Retinal pigment epithelial cell (primary cell): ENCODE measurements at regions not wholly inside any gene's neighbourhood (a gene's known extent, or its start where the extent isn't known, plus 50 kb on each side); places are given as distances from the start of the nearest gene placed in this dataset.
"Not testable (repeated sequence)": the region's sequence is repeated elsewhere in the genome, so short reads cannot be mapped to it uniquely, and the experiment has no call there.

Source experiments
- DNase-seq: peaks from one replicate; pipeline ENCODE4 v3.0.0-alpha.2; 2010; ENCODE audit warnings: low read depth
- H3K4me3 ChIP-seq: 2 replicates; pipeline ENCODE4 v1.5.1; 2011; ENCODE audit warnings: mild to moderate bottlenecking, low read length, control low read depth, moderate library complexity
- CTCF ChIP-seq: conservative IDR thresholded peaks from 2 replicates; pipeline ENCODE4 v1.5.1; 2011; ENCODE audit warnings: low read depth, low read length, control low read depth, inconsistent platforms

DNA sequence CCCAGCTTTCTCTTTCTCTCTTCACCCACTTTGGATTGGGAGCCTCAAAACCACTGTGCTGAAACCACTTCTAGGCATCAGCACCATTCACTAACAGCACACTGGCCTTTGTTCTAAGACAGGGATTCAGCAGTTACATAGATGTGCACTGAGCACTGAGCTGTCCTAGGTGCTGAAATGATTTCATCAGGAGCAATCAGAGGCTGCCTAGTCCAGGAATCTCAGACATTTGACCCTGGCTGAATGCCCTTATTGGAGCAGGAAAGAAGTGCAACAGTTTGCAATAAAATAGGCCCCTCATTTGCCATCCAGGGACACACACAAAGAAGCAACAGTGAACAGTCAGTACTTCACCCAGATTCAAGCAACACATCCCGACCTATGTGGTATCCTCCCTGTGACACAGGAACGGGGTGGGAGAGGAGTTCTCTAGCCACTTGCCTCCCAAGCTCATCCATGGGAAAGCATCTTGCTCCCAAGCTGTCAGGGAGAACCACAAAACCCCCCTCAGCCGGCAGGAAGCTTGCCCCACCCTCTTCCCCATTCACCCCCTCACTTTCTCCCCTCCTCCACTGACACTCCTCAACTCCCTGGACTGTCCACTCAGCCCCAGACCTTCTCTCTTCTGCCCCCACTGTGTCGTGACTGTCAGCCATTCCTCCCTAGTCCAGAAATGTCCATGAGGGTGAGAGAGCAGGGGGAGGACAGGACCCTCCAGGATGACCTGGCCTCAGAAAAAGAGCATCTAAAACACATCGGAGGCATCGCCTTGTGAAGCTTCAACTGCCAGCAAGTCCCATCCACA, 304.4 kb downstream of the PREX1 start:
- TF ChIP-seq CTCF: no peak
- DNase-seq: peak; percentile 58
- no peak overlapping the region for H3K4me3 ChIP-seq

- no peak for TF ChIP-seq CTCF
- no peak for DNase-seq
- H3K4me3 ChIP-seq: no peak overlapping the region
Observed at GRCh38 chr20:48521121-48521520, 306.7 kb downstream of the PREX1 start.

- H3K4me3 ChIP-seq, DNase-seq: not testable (repeated sequence)
Observed at GRCh38 chr20:48516196-48516595, 311.6 kb downstream of the PREX1 start.

GRCh38 chr20:48514577-48514976, 313.2 kb downstream of the PREX1 start:
- not testable (repeated sequence) for H3K4me3 ChIP-seq, DNase-seq

- DNase-seq, H3K4me3 ChIP-seq: not testable (repeated sequence)
Observed at GRCh38 chr20:48512539-48512938, 315.3 kb downstream of the PREX1 start.

DNA sequence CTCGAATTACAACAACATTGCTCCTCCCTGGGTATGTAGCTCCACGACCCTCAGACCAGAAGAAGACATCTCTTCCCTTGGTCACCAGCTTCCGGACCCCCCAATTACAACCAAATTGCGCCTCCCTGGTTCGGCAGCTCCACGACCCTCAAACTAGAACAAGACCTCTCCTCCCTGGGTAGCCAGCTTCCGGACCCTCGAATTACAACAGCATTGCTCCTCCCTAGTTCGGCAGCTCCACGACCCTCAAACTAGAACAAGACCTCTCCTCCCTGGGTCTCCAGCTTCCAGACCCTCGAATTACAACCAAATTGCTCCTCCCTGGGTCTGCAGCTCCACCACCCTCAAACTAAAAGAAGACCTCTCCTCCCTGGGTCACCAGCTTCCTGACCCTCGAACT, 322.7 kb downstream of the PREX1 start:
- H3K4me3 ChIP-seq, DNase-seq: not testable (repeated sequence)

GRCh38 chr20:48503166-48503815, 324.5 kb downstream of the PREX1 start:
- H3K4me3 ChIP-seq: no peak overlapping the region
- no peak for TF ChIP-seq CTCF
- DNase-seq: no peak

DNA sequence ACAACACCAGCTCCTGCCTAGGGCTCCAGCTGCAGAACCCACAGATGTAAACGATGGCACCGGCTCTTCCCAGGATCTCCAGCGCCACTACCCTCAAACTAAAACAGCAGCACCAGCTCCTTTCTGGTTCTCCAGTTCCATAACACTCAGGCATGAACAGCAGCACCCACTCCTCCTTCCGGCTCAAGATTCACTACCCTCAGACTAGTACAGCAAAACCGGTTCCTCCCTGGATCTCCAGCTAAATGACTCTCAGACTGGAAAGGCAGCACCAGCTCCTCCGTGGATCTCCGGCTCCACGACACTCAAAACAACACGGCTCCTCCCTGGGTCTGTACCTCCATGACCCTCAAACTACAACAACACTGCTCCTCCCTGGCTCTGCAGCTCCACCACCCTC, 325.0 kb downstream of the PREX1 start:
- TF ChIP-seq CTCF: no peak
- DNase-seq: no peak

DNA sequence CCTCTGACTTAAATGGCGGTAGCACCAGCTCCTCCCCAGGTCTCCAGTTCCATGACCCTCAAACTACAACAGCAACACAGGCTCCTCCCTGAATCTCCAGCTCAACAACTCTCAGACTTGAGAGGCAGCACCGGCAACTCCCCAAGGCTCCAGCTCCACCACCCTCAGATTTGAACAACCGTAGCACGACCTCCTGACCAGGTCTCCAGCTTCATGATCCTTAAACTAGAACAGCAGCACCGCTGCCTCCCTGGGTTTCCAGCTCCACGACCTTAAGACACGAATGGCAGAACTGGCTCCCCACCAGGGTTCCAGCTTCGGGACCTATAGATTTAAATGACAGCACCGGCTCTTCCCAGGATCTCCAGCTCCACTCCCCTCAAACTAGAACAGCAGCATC, 325.8 kb downstream of the PREX1 start:
- TF ChIP-seq CTCF: no peak
- H3K4me3 ChIP-seq: no peak overlapping the region

More for the DNA sequence above, 325.0 kb downstream of the PREX1 start:
- no peak overlapping the region for H3K4me3 ChIP-seq

DNA sequence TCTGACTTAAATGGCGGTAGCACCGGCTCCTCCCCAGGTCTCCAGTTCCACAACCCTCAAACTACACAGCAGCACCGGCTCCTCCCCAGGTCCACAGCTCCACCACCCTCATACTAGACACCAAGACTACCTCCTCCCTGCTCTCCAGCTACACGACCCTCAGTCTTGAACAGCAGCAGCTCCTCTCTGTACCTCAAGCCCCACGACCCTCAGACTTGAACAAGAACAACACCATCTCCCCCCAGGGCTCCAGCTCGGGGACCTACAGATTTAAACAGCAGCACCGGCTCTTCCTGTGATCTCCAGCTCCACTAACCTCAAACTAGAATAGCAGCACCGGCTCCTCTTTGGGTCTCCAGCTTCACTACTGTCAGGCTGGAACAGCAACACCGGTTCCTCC, 326.9 kb downstream of the PREX1 start:
- not testable (repeated sequence) for H3K4me3 ChIP-seq, DNase-seq

More for the DNA sequence above, 325.8 kb downstream of the PREX1 start:
- no peak for DNase-seq

GRCh38 chr20:48498939-48499338, 328.9 kb downstream of the PREX1 start:
- not testable (repeated sequence) for DNase-seq, H3K4me3 ChIP-seq

DNA sequence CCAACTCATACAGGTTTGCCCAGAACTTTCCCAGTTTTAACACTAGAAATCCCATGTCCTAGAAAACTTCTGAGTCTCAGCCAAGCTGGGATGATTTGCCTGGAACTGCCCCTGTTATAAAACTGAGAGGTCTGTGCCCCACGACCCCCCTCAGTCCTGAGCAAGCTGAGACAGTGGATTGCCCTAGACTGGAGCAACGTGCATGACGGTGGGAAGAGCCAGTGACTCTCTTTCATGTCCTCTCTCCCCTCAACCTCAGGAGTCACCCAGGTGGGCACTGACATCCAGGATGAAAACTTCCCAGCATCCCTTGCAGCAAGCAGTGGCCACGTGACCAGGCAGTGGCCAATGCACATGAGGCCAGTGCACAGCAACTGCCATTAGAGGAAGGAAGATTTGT, 329.7 kb downstream of the PREX1 start:
- H3K4me3 ChIP-seq, DNase-seq: not testable (repeated sequence)
